ENCODE measurements at regions not wholly inside any gene's neighbourhood (a gene's known extent, or its start where the extent isn't known, plus 50 kb on each side); places are given as distances from the start of the nearest gene placed in this dataset.

- H3K27ac Mint-ChIP-seq = no peak overlapping the region
- no peaks in the 10 kb centered on the region for H3K9me3 Mint-ChIP-seq
Measured at GRCh38 chr1:194233069-194233468, 1046.7 kb upstream of the B3GALT2 start.

GRCh38 chr1:194230351-194231144 is 1044.1 kb upstream of the B3GALT2 start:
- no peak for TF ChIP-seq CTCF (conservative IDR thresholded peaks at IDR 0.05)
- Histone ChIP-seq H3K9ac (ENCODE audit: extremely low read depth, low read length, poor library complexity, severe bottlenecking) (no peak overlapping the region), H3K4me1 (ENCODE audit: control insufficient read depth, insufficient read depth, low read length) (no peaks in the 10 kb centered on the region), H3K36me3 (ENCODE audit: control insufficient read depth, insufficient read depth, low read length) (no peaks in the 10 kb centered on the region), H3K27ac (ENCODE audit: low read depth, low read length) (no peak overlapping the region), H3K4me3 (ENCODE audit: low read length) (no peak overlapping the region), H3K9me3 (ENCODE audit: control insufficient read depth, low read length) (no peaks in the 10 kb centered on the region), H3K27me3 (ENCODE audit: control insufficient read depth, insufficient read depth, low read length, poor library complexity, severe bottlenecking) (no peaks in the 10 kb centered on the region)
- 91% methylated on average over 4 of the region's 4 CpGs; no CpG with 5 or more reads in 1 of the 2 experiments for WGBS, 2 experiments (ENCODE audit: insufficient coverage in 1 of 2, insufficient read length in 1 of 2)
- Mint-ChIP-seq H3K27ac (no peak overlapping the region), H3K36me3 (ENCODE audit: low read depth) (no peaks in the 10 kb centered on the region), H3K27me3 (ENCODE audit: insufficient read depth) (no peaks in the 10 kb centered on the region), H3K9me3 (no peaks in the 10 kb centered on the region), H3K4me1 (no peaks in the 10 kb centered on the region), H3K4me3 (no peak overlapping the region)
- no peak for DNase-seq

More at GRCh38 chr1:194233069-194233468, 1046.7 kb upstream of the B3GALT2 start:
- no peak overlapping the region for H3K4me3 ChIP-seq (ENCODE audit: low read length)
- no peaks in the 10 kb centered on the region for H3K4me1 ChIP-seq (ENCODE audit: control insufficient read depth, insufficient read depth, low read length)
- no peak for TF ChIP-seq CTCF (conservative IDR thresholded peaks at IDR 0.05)
- no peak for DNase-seq
- no peak overlapping the region for H3K27ac ChIP-seq (ENCODE audit: low read depth, low read length)
- WGBS, 2 experiments (ENCODE audit: insufficient coverage in 1 of 2, insufficient read length in 1 of 2) = 82 to 83% methylated on average over 2 of the region's 2 CpGs
- H3K4me3 Mint-ChIP-seq = no peak overlapping the region
- H3K9me3 ChIP-seq (ENCODE audit: control insufficient read depth, low read length) = no peaks in the 10 kb centered on the region
- H3K36me3 ChIP-seq (ENCODE audit: control insufficient read depth, insufficient read depth, low read length) = no peaks in the 10 kb centered on the region
- no peaks in the 10 kb centered on the region for H3K27me3 ChIP-seq (ENCODE audit: control insufficient read depth, insufficient read depth, low read length, poor library complexity, severe bottlenecking)
- no peaks in the 10 kb centered on the region for H3K4me1 Mint-ChIP-seq
- no peaks in the 10 kb centered on the region for H3K36me3 Mint-ChIP-seq (ENCODE audit: low read depth)
- no peaks in the 10 kb centered on the region for H3K27me3 Mint-ChIP-seq (ENCODE audit: insufficient read depth)
- H3K9ac ChIP-seq (ENCODE audit: extremely low read depth, low read length, poor library complexity, severe bottlenecking) = no peak overlapping the region

GRCh38 chr1:194228427-194228826 is 1042.0 kb upstream of the B3GALT2 start:
- Histone ChIP-seq H3K4me3 (ENCODE audit: low read length) (no peak overlapping the region), H3K4me1 (ENCODE audit: control insufficient read depth, insufficient read depth, low read length) (no peaks in the 10 kb centered on the region), H3K27me3 (ENCODE audit: control insufficient read depth, insufficient read depth, low read length, poor library complexity, severe bottlenecking) (no peaks in the 10 kb centered on the region), H3K27ac (ENCODE audit: low read depth, low read length) (no peak overlapping the region), H3K36me3 (ENCODE audit: control insufficient read depth, insufficient read depth, low read length) (no peaks in the 10 kb centered on the region), H3K9me3 (ENCODE audit: control insufficient read depth, low read length) (no peaks in the 10 kb centered on the region), H3K9ac (ENCODE audit: extremely low read depth, low read length, poor library complexity, severe bottlenecking) (no peak overlapping the region)
- Mint-ChIP-seq H3K9me3 (no peaks in the 10 kb centered on the region), H3K4me1 (no peaks in the 10 kb centered on the region), H3K27me3 (ENCODE audit: insufficient read depth) (no peaks in the 10 kb centered on the region), H3K27ac (no peak overlapping the region), H3K4me3 (no peak overlapping the region), H3K36me3 (ENCODE audit: low read depth) (no peaks in the 10 kb centered on the region)
- TF ChIP-seq CTCF (conservative IDR thresholded peaks at IDR 0.05) = no peak
- WGBS, 2 experiments (ENCODE audit: insufficient coverage in 1 of 2, insufficient read length in 1 of 2) = 100% methylated on average over 1 of the region's 1 CpG; no CpG with 5 or more reads in 1 of the 2 experiments
- no peak for DNase-seq
